HCT116 (cell line): ENCODE measurements at regions not wholly inside any gene's neighbourhood (a gene's known extent, or its start where the extent isn't known, plus 50 kb on each side); places are given as distances from the start of the nearest gene placed in this dataset.

Experiments
- ATAC-seq: fragments of 200-7000 bp; cut with Tn5 transposase; 2 replicates; pipeline ENCODE4 v1.9.1; 2020; ENCODE audit warnings: mild to moderate bottlenecking, moderate library complexity
- BruUV-seq: library from RNA; stranded (reverse); fragments of 400-500 nt; replicated peaks from 2 replicates; lab custom pipeline; 2021; lab: Mats Ljungman, UMichigan
- CTCF ChIA-PET: fragments of 300-600 bp; sonication (Branson Sonifier 250); formaldehyde crosslinking; loops from one replicate; lab custom pipeline; 2021; ENCODE audit warnings: antibody characterized with exemption; lab: Charles Lee
- POLR2A ChIA-PET: fragments of 300-600, 350-600 bp; sonication (Branson Sonifier 250); formaldehyde crosslinking; loops from one replicate; lab custom pipeline; 2021; ENCODE audit warnings: antibody characterized with exemption; lab: Charles Lee
- RAD21 ChIA-PET, 2 experiments: fragments of 300-600 bp; sonication (Branson Sonifier 250); formaldehyde crosslinking; loops; one replicate each; lab custom pipeline; 2023; ENCODE audit warnings: low total read pairs in 2 of 2; ENCODE audit not compliant: uncharacterized antibody in 2 of 2, unreplicated experiment in 2 of 2, low non-redundant PET in 1 of 2; lab: Charles Lee
- DNase-seq: peaks from one replicate; pipeline ENCODE4 v3.0.0-alpha.2; 2010; ENCODE audit warnings: low read depth, low spot score
- H2AFZ ChIP-seq: fragments of 200-600 bp; shearing (Covaris generic), sonication (generic); 2 replicates; pipeline ENCODE4 v1.6.1; 2017; ENCODE audit warnings: low read depth, mixed run types, mixed read lengths, antibody characterized with exemption, low read length; ENCODE audit not compliant: poor library complexity, severe bottlenecking
- H3K27ac ChIP-seq: 2 replicates; pipeline ENCODE4 v1.5.1; 2012; ENCODE audit warnings: low read depth, low read length
- H3K27me3 ChIP-seq: fragments of 200-600 bp; sonication (generic); 2 replicates; pipeline ENCODE4 v1.6.1; 2016; ENCODE audit warnings: mixed run types, low read length, mixed read lengths; ENCODE audit not compliant: insufficient read depth
- H3K36me3 ChIP-seq, 2 experiments: fragments of 200-500 bp in 1 of 2; fragments of 200-600 bp in 1 of 2; sonication (Bioruptor generic) in 1 of 2; sonication (generic) in 1 of 2; 2 replicates each; pipeline versions ENCODE4 v1.5.1 to v1.6.1; 2014 to 2016; ENCODE audit warnings: low read length in 2 of 2, inconsistent platforms in 1 of 2, mixed read lengths in 1 of 2, mixed run types in 1 of 2; ENCODE audit not compliant: insufficient read depth in 2 of 2, control insufficient read depth in 1 of 2
- H3K4me1 ChIP-seq, 2 experiments: fragments of 200-600 bp in 1 of 2; sonication (generic) in 1 of 2; 2 replicates each; pipeline versions ENCODE4 v1.5.1 to v1.6.1; 2012 to 2017; ENCODE audit warnings: low read length in 2 of 2, inconsistent platforms in 1 of 2, mild to moderate bottlenecking in 1 of 2, mixed read lengths in 1 of 2, mixed run types in 1 of 2, moderate library complexity in 1 of 2; ENCODE audit not compliant: insufficient read depth in 2 of 2, control insufficient read depth in 1 of 2
- H3K4me2 ChIP-seq: fragments of 200-600 bp; sonication (generic); 2 replicates; pipeline ENCODE4 v1.6.1; 2017; ENCODE audit warnings: mixed run types, low read length, mixed read lengths
- H3K4me3 ChIP-seq, 2 experiments: fragments of 200-600 bp in 1 of 2; sonication (generic) in 1 of 2; replicated peaks in 1 of 2; 2 replicates each; pipeline ENCODE4 v1.5.1; 2011 to 2016; ENCODE audit warnings: low read length in 2 of 2, control low read depth in 1 of 2, low read depth in 1 of 2, mild to moderate bottlenecking in 1 of 2, mixed read lengths in 1 of 2, mixed run types in 1 of 2
- H3K79me2 ChIP-seq: fragments of 200-600 bp; sonication (generic); 2 replicates; pipeline ENCODE4 v1.6.1; 2017; ENCODE audit warnings: mild to moderate bottlenecking, mixed run types, low read length, moderate library complexity, mixed read lengths; ENCODE audit not compliant: insufficient read depth
- H3K9ac ChIP-seq: fragments of 200-600 bp; sonication (generic); 2 replicates; pipeline ENCODE4 v1.6.1; 2016; ENCODE audit warnings: low read length, mixed read lengths
- H3K9me2 ChIP-seq: fragments of 200-600 bp; sonication (generic), shearing (Covaris generic); 2 replicates; pipeline ENCODE4 v1.6.1; 2017; ENCODE audit warnings: mixed run types, mild to moderate bottlenecking, moderate library complexity; ENCODE audit not compliant: insufficient read depth
- H3K9me3 ChIP-seq, 2 experiments: fragments of 200-500 bp in 1 of 2; fragments of 200-600 bp in 1 of 2; sonication (Bioruptor generic) in 1 of 2; sonication (generic) in 1 of 2; 2 replicates each; pipeline ENCODE4 v1.6.1; 2014 to 2017; ENCODE audit warnings: low read length in 2 of 2, mixed read lengths in 2 of 2, inconsistent platforms in 1 of 2, low read depth in 1 of 2, mild to moderate bottlenecking in 1 of 2, mixed run types in 1 of 2, moderate library complexity in 1 of 2; ENCODE audit not compliant: control insufficient read depth in 1 of 2, insufficient read depth in 1 of 2
- H4K20me1 ChIP-seq: fragments of 200-600 bp; sonication (generic), shearing (Covaris generic); 2 replicates; pipeline ENCODE4 v1.6.1; 2017; ENCODE audit warnings: mixed run types, mild to moderate bottlenecking, moderate library complexity; ENCODE audit not compliant: insufficient read depth
- CBX3 ChIP-seq: IDR thresholded peaks from 2 replicates; pipeline ENCODE4 v1.6.1; 2012; ENCODE audit warnings: low read depth
- CEBPB ChIP-seq: IDR thresholded peaks from 2 replicates; pipeline ENCODE4 v1.6.1; 2012; ENCODE audit warnings: low read depth
- ELF1 ChIP-seq: IDR thresholded peaks from 2 replicates; pipeline ENCODE4 v1.6.1; 2012; ENCODE audit warnings: low read depth, borderline replicate concordance
- EZH2phosphoT487 ChIP-seq: fragments of 200-600 bp; IDR thresholded peaks from 2 replicates; pipeline ENCODE4 v1.6.1; 2018; ENCODE audit warnings: antibody characterized with exemption, borderline replicate concordance
- POLR2A ChIP-seq: IDR thresholded peaks from 2 replicates; pipeline ENCODE4 v1.7.0; 2011; ENCODE audit warnings: borderline replicate concordance; ENCODE audit not compliant: insufficient read depth, insufficient read length; ENCODE audit errors: extremely low read depth
- YY1 ChIP-seq: IDR thresholded peaks from 2 replicates; pipeline ENCODE4 v1.6.1; 2011; ENCODE audit warnings: low read length, low read depth, moderate library complexity, mild to moderate bottlenecking; ENCODE audit not compliant: insufficient replicate concordance; ENCODE audit errors: extremely low read depth
- ZBTB33 ChIP-seq: IDR thresholded peaks from 2 replicates; pipeline ENCODE4 v1.6.1; 2011; ENCODE audit warnings: mild to moderate bottlenecking, low read length, moderate library complexity; ENCODE audit not compliant: insufficient replicate concordance; ENCODE audit errors: extremely low read depth
- ZNF274 ChIP-seq: fragments of 200-500 bp; sonication (Bioruptor generic); IDR thresholded peaks from 2 replicates; pipeline ENCODE4 v1.6.1; 2014; ENCODE audit warnings: mild to moderate bottlenecking, low read depth, low read length, inconsistent platforms
- intact Hi-C: fragments of 100-400 bp; cut with micrococcal nuclease; formaldehyde crosslinking; loops from 2 replicates; pipeline ENCODE4 v1.10.0; 2022

GRCh38 chr17:31699281-31699680 lies 159.8 kb downstream of the COPRS start:
- no peaks in the 10 kb centered on the region for H3K9me2 ChIP-seq
- ATAC-seq = peak; percentile 84
- no peaks in the 10 kb centered on the region for H4K20me1 ChIP-seq
- CTCF ChIA-PET = no interaction called here
- H3K9me3 ChIP-seq = no peaks in the 10 kb centered on the region
- RAD21 ChIA-PET = no interaction called here
- H3K79me2 ChIP-seq = no peaks in the 10 kb centered on the region
- no peak overlapping the region for H3K9ac ChIP-seq
- H3K36me3 ChIP-seq = no peaks in the 10 kb centered on the region
- intact Hi-C loops = no loop called here
- H3K27ac ChIP-seq = no peak overlapping the region
- BruUV-seq = no TSS peak
- H3K4me2 ChIP-seq = no peak overlapping the region
- H2AFZ ChIP-seq = no peak overlapping the region
- H3K4me1 ChIP-seq = peaks cover 0 to 4% of the 10 kb centered on the region in 2 experiments; a peak in 1 of 4 replicates
- POLR2A ChIA-PET = interaction anchor here (0.7 kb wide), 1 partner anchor 57 kb away, joined by 3 read pairs; no protein-coding TSS in a partner anchor
- TF ChIP-seq CEBPB = no peak
- no peak for TF ChIP-seq POLR2A
- 0 out of 2 replicates have a peak, but pooled peaks have one; percentile 45 for TF ChIP-seq CBX3
- TF ChIP-seq ZBTB33 = no peak
- no peak for TF ChIP-seq YY1
- no peak for TF ChIP-seq EZH2phosphoT487
- no peak for TF ChIP-seq ELF1
- no peak for TF ChIP-seq ZNF274
- TF ChIP-seq, all 23 proteins: peak for 1
- Histone ChIP-seq H3K4me3 (no peak overlapping the region), H3K27me3 (no peaks in the 10 kb centered on the region)
- DNase-seq = no peak
